SK-N-SH (cell line): ENCODE measurements at regions not wholly inside any gene's neighbourhood (a gene's known extent, or its start where the extent isn't known, plus 50 kb on each side); places are given as distances from the start of the nearest gene placed in this dataset.

Experiments
- RAD21 ChIP-seq: IDR thresholded peaks from 2 replicates; pipeline ENCODE4 v1.6.1; 2012; ENCODE audit warnings: mild to moderate bottlenecking, low read length
- RCOR1 ChIP-seq: fragments of 150-350 bp; IDR thresholded peaks from 2 replicates; pipeline ENCODE4 v1.6.1; 2017; ENCODE audit warnings: antibody characterized with exemption, low read length
- SIN3A ChIP-seq: IDR thresholded peaks from 2 replicates; pipeline ENCODE4 v1.6.1; 2012; ENCODE audit warnings: low read depth, mild to moderate bottlenecking, low read length, moderate library complexity, borderline replicate concordance
- TF ChIP-seq, protein P1 (sequence below): fragments of 200-600 bp; sonication (generic); IDR thresholded peaks from 2 replicates; pipeline ENCODE4 v1.6.1; 2017; ENCODE audit warnings: antibody characterized with exemption, mild to moderate bottlenecking, moderate library complexity

DNA sequence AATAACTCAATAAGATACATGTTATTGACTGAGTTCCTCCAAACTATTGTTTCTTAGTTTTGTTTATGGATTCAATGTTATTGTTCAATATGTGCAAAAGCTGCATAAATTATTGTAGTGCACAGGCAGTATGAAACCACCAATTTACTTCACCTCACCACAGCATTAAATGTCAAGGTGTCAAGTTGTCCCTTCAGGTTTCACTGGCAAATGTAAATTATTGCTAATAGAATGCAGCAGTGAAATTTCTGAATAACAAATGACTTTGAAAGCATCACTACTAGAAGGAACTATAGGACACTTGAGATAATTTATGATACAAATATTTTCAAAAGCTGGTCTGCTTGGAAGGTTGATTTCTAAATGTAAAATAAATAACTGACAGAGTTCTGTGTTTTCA, 116.4 kb upstream of the PTPRD start:
- TF ChIP-seq, protein P1, sequence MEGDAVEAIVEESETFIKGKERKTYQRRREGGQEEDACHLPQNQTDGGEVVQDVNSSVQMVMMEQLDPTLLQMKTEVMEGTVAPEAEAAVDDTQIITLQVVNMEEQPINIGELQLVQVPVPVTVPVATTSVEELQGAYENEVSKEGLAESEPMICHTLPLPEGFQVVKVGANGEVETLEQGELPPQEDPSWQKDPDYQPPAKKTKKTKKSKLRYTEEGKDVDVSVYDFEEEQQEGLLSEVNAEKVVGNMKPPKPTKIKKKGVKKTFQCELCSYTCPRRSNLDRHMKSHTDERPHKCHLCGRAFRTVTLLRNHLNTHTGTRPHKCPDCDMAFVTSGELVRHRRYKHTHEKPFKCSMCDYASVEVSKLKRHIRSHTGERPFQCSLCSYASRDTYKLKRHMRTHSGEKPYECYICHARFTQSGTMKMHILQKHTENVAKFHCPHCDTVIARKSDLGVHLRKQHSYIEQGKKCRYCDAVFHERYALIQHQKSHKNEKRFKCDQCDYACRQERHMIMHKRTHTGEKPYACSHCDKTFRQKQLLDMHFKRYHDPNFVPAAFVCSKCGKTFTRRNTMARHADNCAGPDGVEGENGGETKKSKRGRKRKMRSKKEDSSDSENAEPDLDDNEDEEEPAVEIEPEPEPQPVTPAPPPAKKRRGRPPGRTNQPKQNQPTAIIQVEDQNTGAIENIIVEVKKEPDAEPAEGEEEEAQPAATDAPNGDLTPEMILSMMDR, result no peak
- TF ChIP-seq SIN3A (no peak), RAD21 (no peak), RCOR1 (no peak)
